GM18505 (cell line): ENCODE measurements at regions not wholly inside any gene's neighbourhood (a gene's known extent, or its start where the extent isn't known, plus 50 kb on each side); places are given as distances from the start of the nearest gene placed in this dataset.
"Not testable (repeated sequence)": the region's sequence is repeated elsewhere in the genome, so short reads cannot be mapped to it uniquely, and the experiment has no call there.

ENCODE experiments used
- ATAC-seq: cut with Tn5 transposase; IDR thresholded peaks from one replicate; pipeline ENCODE4 v1.9.1; 2021; ENCODE audit not compliant: unreplicated experiment
- POLR2A ChIP-seq: IDR thresholded peaks from 4 replicates; pipeline ENCODE4 v1.6.1; 2011; ENCODE audit warnings: borderline replicate concordance; ENCODE audit not compliant: insufficient read depth, insufficient read length; ENCODE audit errors: extremely low read depth

DNA sequence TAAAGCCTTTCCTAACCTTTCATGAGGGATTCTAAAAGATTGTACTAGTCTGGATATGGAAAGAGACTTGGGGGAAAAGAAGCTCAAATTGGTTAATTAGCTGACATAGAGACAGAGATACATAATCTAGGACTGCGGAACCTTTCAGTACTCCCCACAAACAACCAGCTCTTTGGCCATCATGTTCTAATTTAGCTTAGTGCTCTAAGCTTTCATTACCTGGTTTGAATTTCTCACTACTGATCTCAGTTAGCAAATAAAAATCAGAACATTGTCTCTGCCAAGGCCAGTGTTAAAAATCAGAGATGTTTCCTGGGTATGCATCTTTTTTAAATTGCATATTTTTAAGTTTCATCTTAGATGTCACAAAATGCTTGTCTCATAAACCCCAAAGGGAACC is 254.4 kb downstream of the GLUD2 start:
- no peak for ATAC-seq
- TF ChIP-seq POLR2A = no peak

DNA sequence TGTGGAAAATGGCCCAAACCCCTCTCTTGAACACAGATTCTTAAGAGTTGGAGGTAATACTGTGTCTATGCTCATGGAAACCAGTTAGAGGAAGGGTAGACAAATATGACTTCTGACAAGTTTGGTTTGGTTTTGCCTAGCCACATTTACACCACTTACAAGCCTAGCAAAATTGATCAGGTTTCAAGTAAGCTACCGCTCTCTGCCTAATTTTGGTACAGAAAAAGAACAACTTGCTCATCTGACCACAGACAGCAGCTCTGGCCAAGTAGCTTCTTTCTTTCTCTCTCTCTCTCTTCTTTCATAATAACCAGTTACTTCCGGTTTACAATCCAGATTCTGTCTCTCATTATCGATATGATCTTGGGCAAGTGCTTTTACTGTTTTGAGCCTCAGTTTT is 260.0 kb downstream of the GLUD2 start:
- peak; percentile 70 for ATAC-seq
- no peak for TF ChIP-seq POLR2A

- peak; percentile 77 for ATAC-seq
- no peak for TF ChIP-seq POLR2A
Measured at GRCh38 chrX:121308276-121308805, 260.9 kb downstream of the GLUD2 start.

GRCh38 chrX:121310820-121311219 is 263.4 kb downstream of the GLUD2 start:
- no peak for ATAC-seq
- no peak for TF ChIP-seq POLR2A

DNA sequence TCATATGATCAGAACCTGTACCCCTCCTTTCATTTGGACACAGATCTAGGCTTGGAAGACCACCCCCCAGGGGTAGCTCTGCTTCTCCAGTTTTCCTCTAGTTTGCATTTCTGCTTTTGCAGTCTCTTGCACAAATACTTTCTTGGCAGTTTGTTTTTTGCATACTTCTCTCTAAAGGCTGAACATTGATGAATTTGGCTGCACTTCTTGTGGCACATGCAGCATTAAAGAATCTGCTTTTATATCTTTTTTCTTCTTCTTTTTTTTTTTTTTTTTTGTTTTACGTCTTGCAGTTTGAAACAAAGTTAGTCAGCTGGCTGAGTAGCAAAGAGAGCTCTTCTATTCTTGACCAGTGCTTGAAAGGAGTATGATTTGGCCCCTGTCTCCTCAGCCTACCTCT is 273.0 kb downstream of the GLUD2 start:
- ATAC-seq = no peak
- no peak for TF ChIP-seq POLR2A

- no peak for TF ChIP-seq POLR2A
- ATAC-seq = no peak
Measured at GRCh38 chrX:121322159-121322558, 274.7 kb downstream of the GLUD2 start.

DNA sequence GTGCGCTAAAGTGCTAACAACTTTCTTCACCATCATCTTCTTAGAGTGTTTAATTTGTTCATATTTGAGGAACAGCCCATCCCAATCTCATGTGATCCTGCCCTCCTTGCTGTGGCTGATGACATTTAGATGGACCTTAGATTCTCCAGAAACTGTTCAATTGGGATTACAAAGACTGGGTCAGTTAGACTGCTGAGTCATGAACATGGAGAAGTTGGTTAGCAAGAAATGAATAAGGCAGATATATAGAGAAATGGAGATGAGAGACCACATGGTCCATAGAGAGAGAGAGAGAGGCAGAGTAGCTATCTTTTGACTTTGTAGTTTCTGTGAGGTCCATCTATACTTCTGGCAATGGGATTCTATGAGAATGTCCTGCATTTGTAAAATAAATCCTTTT is 275.9 kb downstream of the GLUD2 start:
- no peak for TF ChIP-seq POLR2A

GRCh38 chrX:121333942-121334341 is 286.5 kb downstream of the GLUD2 start:
- no peak for TF ChIP-seq POLR2A
- ATAC-seq = no peak

More for the DNA sequence above, 275.9 kb downstream of the GLUD2 start:
- ATAC-seq = no peak

- TF ChIP-seq POLR2A = no peak
- no peak for ATAC-seq
Measured at GRCh38 chrX:121336831-121337421, 289.5 kb downstream of the GLUD2 start.

GRCh38 chrX:121337816-121338215 is 290.4 kb downstream of the GLUD2 start:
- no peak for ATAC-seq
- no peak for TF ChIP-seq POLR2A

DNA sequence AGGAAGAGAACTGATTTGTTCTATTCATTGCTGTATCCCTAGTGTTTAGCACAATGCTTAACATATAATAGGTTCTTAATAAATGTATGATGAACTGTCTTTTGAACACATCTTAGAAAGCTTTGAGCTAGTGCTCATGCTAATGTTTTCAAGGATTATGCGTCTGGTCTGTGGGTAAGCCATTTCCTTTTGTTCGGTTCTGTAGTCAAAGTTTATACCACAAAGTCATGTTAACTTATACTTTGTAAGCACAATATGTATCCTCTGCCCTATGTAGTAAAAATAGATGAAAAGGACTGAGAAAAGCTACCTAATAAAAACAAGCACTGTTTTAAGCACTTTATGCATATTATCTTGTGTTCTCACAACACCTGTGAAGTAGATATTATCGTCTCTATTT is 301.9 kb downstream of the GLUD2 start:
- TF ChIP-seq POLR2A = no peak
- no peak for ATAC-seq

- no peak for TF ChIP-seq POLR2A
- ATAC-seq = no peak
Measured at GRCh38 chrX:121356139-121356849, 308.9 kb downstream of the GLUD2 start.

- no peak for TF ChIP-seq POLR2A
- no peak for ATAC-seq
Measured at GRCh38 chrX:121356850-121357171, 309.4 kb downstream of the GLUD2 start.

DNA sequence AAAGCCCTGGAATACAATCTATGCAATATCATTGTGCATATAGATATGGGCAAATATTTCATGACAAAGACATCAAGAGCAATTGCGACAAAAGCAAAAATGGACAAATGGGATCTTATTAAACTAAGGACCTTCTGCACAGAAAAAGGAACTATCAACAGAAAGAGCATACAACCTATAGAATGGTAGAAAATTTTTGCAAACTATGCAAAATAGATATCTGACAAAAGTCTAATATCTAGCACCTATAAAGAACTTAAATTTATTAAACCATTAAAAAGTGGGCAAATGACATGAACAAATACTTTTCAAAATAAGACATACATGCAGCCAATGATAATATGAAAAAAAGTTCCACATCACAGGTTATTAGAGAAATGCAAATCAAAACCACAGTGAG is 312.9 kb downstream of the GLUD2 start:
- ATAC-seq = no peak
- TF ChIP-seq POLR2A = no peak

DNA sequence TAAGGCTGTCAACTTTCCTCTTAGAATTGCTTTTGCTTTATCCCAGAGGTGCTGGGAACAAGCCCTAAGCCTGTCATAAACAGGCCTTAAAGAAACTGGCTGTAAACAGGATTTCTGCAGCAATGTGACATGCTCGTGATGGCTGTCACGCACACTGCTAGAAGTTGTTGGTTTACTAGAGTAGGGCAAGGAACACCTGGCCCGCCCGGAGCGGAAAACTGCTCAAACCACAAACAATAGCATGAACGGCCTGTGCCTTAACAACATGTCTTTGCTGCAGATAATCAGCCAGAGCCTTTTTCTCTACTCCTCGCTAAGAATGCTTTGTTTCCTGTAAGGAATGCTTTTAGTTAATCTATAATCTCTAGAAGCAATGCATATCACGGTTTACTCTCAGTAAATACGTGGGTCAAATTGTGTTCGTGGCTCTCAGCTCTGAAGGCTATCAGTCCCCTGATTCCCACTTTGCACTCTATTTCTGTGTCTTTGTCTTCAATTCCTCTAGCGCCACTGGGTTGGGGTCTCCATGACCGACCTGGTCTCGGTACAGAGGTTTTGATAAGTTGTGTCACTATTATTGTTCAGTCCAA is 318.3 kb downstream of the GLUD2 start:
- no peak for ATAC-seq
- no peak for TF ChIP-seq POLR2A

DNA sequence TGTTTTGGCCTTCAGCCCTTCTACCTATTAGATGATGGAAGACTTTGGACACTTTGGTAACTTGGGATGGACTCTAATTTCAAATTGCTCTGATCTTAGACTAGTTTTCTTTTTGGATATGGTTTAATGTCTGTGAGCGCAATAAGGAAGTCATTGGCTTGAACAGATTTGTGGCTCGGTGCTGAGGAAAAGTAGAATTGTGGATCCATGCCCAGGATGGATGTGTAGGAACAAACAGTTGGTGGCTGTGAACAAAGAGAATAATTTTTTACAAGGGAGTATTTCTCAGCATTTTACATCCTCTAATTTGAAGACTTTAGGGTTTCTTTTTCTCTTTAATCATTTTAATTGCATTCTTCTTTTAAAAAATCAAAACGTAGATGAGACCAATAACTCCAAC is 327.1 kb downstream of the GLUD2 start:
- ATAC-seq = no peak
- no peak for TF ChIP-seq POLR2A

GRCh38 chrX:121381915-121382314 is 334.5 kb downstream of the GLUD2 start:
- ATAC-seq = not testable (repeated sequence)
